ENCODE measurements at regions not wholly inside any gene's neighbourhood (a gene's known extent, or its start where the extent isn't known, plus 50 kb on each side); places are given as distances from the start of the nearest gene placed in this dataset.

GRCh38 chr1:213641312-213641711, 346.5 kb upstream of the PROX1 start:
- Mint-ChIP-seq H3K9me3 (no peaks in the 10 kb centered on the region), H3K4me1 (no peaks in the 10 kb centered on the region), H3K4me3 (no peak overlapping the region), H3K36me3 (no peaks in the 10 kb centered on the region), H3K27ac (no peak overlapping the region), H3K27me3 (ENCODE audit: insufficient read depth, low read depth) (no peaks in the 10 kb centered on the region)
- Histone ChIP-seq H4K20me1 (ENCODE audit: low read depth) (no peaks in the 10 kb centered on the region), H3K4me2 (no peak overlapping the region), H3K9ac (no peak overlapping the region), H3K36me3 (no peaks in the 10 kb centered on the region), H3K79me2 (ENCODE audit: low read depth) (no peaks in the 10 kb centered on the region), H2AFZ (replicated peaks) (no peak overlapping the region), H3K4me3 (no peak overlapping the region), H3F3A (ENCODE audit: low read depth) (no peaks in the 10 kb centered on the region), H3K4me1 (no peaks in the 10 kb centered on the region), H3K27me3 (no peaks in the 10 kb centered on the region), H3K27ac (no peak overlapping the region), H3K9me3 (ENCODE audit: low read depth) (no peaks in the 10 kb centered on the region)
- TF ChIP-seq CTCF (IDR thresholded peaks at IDR 0.05) (no peak), EZH2 (IDR thresholded peaks at IDR 0.05) (no peak), EZH2phosphoT487 (IDR thresholded peaks at IDR 0.05) (no peak)
- DNase-seq (ENCODE audit: low spot score), result no peak

GRCh38 chr1:213643360-213643759, 344.4 kb upstream of the PROX1 start:
- no peak overlapping the region for H3K4me3 ChIP-seq
- no peaks in the 10 kb centered on the region for H3F3A ChIP-seq (ENCODE audit: low read depth)
- no peak overlapping the region for H2AFZ ChIP-seq (replicated peaks)
- H3K4me2 ChIP-seq, result no peak overlapping the region
- Mint-ChIP-seq H3K27me3 (ENCODE audit: insufficient read depth, low read depth) (no peaks in the 10 kb centered on the region), H3K36me3 (no peaks in the 10 kb centered on the region), H3K9me3 (no peaks in the 10 kb centered on the region), H3K4me1 (no peaks in the 10 kb centered on the region), H3K4me3 (no peak overlapping the region), H3K27ac (no peak overlapping the region)
- H3K36me3 ChIP-seq, result no peaks in the 10 kb centered on the region
- H3K4me1 ChIP-seq, result no peaks in the 10 kb centered on the region
- no peaks in the 10 kb centered on the region for H3K79me2 ChIP-seq (ENCODE audit: low read depth)
- no peaks in the 10 kb centered on the region for H3K27me3 ChIP-seq
- DNase-seq (ENCODE audit: low spot score), result no peak
- no peak for TF ChIP-seq EZH2 (IDR thresholded peaks at IDR 0.05)
- TF ChIP-seq EZH2phosphoT487 (IDR thresholded peaks at IDR 0.05), result no peak
- no peak for TF ChIP-seq CTCF (IDR thresholded peaks at IDR 0.05)
- no peaks in the 10 kb centered on the region for H3K9me3 ChIP-seq (ENCODE audit: low read depth)
- no peak overlapping the region for H3K9ac ChIP-seq
- no peaks in the 10 kb centered on the region for H4K20me1 ChIP-seq (ENCODE audit: low read depth)
- no peak overlapping the region for H3K27ac ChIP-seq

- Histone ChIP-seq H3K36me3 (no peaks in the 10 kb centered on the region), H3K9me3 (ENCODE audit: low read depth) (no peaks in the 10 kb centered on the region), H3K79me2 (ENCODE audit: low read depth) (no peaks in the 10 kb centered on the region), H3K4me3 (no peak overlapping the region), H3F3A (ENCODE audit: low read depth) (no peaks in the 10 kb centered on the region), H3K27me3 (no peaks in the 10 kb centered on the region), H3K9ac (no peak overlapping the region), H4K20me1 (ENCODE audit: low read depth) (no peaks in the 10 kb centered on the region), H3K4me2 (no peak overlapping the region), H3K4me1 (peaks cover 3% of the 10 kb centered on the region), H3K27ac (no peak overlapping the region), H2AFZ (replicated peaks) (no peak overlapping the region)
- TF ChIP-seq EZH2 (IDR thresholded peaks at IDR 0.05), result no peak
- no peak for TF ChIP-seq EZH2phosphoT487 (IDR thresholded peaks at IDR 0.05)
- no peak for TF ChIP-seq CTCF (IDR thresholded peaks at IDR 0.05)
- Mint-ChIP-seq H3K27me3 (ENCODE audit: insufficient read depth, low read depth) (peaks cover 2% of the 10 kb centered on the region), H3K9me3 (no peaks in the 10 kb centered on the region), H3K4me1 (no peaks in the 10 kb centered on the region), H3K4me3 (no peak overlapping the region), H3K27ac (no peak overlapping the region), H3K36me3 (no peaks in the 10 kb centered on the region)
- no peak for DNase-seq (ENCODE audit: low spot score)
These were observed 339.7 kb upstream of the PROX1 start for GRCh38 chr1:213647864-213648650.

All from neural progenitor cell (in vitro differentiated cells).